Spleen (tissue), 11 donors: ENCODE measurements at regions not wholly inside any gene's neighbourhood (a gene's known extent, or its start where the extent isn't known, plus 50 kb on each side); places are given as distances from the start of the nearest gene placed in this dataset.

Experiments
- DNase-seq: peaks from one replicate; pipeline ENCODE4 v3.0.0-alpha.2; 2020
- H3K27ac ChIP-seq, 8 donors: fragments of 200-600 bp; sonication (generic) in 7 of 8; 1 replicate in 4 of 8; 2 replicates in 4 of 8; pipeline versions ENCODE4 v1.5.0 to v1.8.0; 2016 to 2021; ENCODE audit warnings: inconsistent platforms in 4 of 8, mild to moderate bottlenecking in 4 of 8, moderate library complexity in 1 of 8
- H3K27me3 ChIP-seq, 7 donors: fragments of 200-600 bp; sonication (generic) in 6 of 7; replicated peaks in 1 of 7; 1 replicate in 4 of 7; 2 replicates in 3 of 7; pipeline versions ENCODE4 v1.5.0 to v1.8.0; 2016 to 2021; ENCODE audit warnings: inconsistent platforms in 3 of 7, mild to moderate bottlenecking in 1 of 7
- H3K36me3 ChIP-seq, 6 donors: fragments of 200-600 bp; sonication (generic) in 5 of 6; 1 replicate in 4 of 6; 2 replicates in 2 of 6; pipeline versions ENCODE4 v1.5.0 to v1.8.0; 2016 to 2021; ENCODE audit warnings: inconsistent platforms in 2 of 6
- H3K4me1 ChIP-seq, 6 donors: fragments of 200-600 bp; sonication (generic) in 5 of 6; 1 replicate in 3 of 6; 2 replicates in 3 of 6; pipeline versions ENCODE4 v1.5.0 to v1.8.0; 2016 to 2021; ENCODE audit warnings: inconsistent platforms in 3 of 6
- H3K4me3 ChIP-seq, 8 donors: fragments of 200-600 bp; sonication (generic) in 7 of 8; 1 replicate in 4 of 8; 2 replicates in 4 of 8; pipeline versions ENCODE4 v1.5.0 to v1.8.0; 2016 to 2021; ENCODE audit warnings: inconsistent platforms in 4 of 8, mild to moderate bottlenecking in 4 of 8, moderate library complexity in 2 of 8
- H3K9me3 ChIP-seq, 8 donors: fragments of 200-600 bp; sonication (generic) in 7 of 8; 1 replicate in 4 of 8; 2 replicates in 4 of 8; pipeline versions ENCODE4 v1.5.0 to v1.8.0; 2016 to 2021; ENCODE audit warnings: inconsistent platforms in 4 of 8
- CTCF ChIP-seq, 11 experiments: fragments of 200-600 bp in 7 of 11; fragments of 450-650 bp in 4 of 11; sonication (generic) in 4 of 11; IDR thresholded peaks in 8 of 11; conservative IDR thresholded peaks in 3 of 11; 1 replicate in 7 of 11; 2 replicates in 4 of 11; pipeline versions ENCODE4 v1.4.0 to v1.8.0; 2016 to 2021; ENCODE audit warnings: antibody characterized with exemption in 11 of 11, inconsistent platforms in 4 of 11, mild to moderate bottlenecking in 1 of 11
- POLR2A ChIP-seq, 3 donors: fragments of 450-650 bp; IDR thresholded peaks; one replicate each; pipeline ENCODE4 v1.5.1; 2017; ENCODE audit warnings: antibody characterized with exemption in 3 of 3, mild to moderate bottlenecking in 1 of 3
- POLR2AphosphoS5 ChIP-seq, 3 donors: sonication (generic); formaldehyde crosslinking; IDR thresholded peaks; one replicate each; pipeline ENCODE4 v1.5.1; 2017; ENCODE audit warnings: antibody characterized with exemption in 3 of 3
- WGBS, 5 donors: extraction: QIAGEN DNeasy Blood & Tissue Kit in 3 of 5; methylation state at CpG; one replicate each; pipeline versions ENCODE4 v1.1.5 to v1.1.7; 2013 to 2018; 5-methylcytosine and 5-hydroxymethylcytosine counted together
- intact Hi-C: fragments of 100-400 bp; cut with DNase I; formaldehyde crosslinking; loops from one replicate; pipeline ENCODE4 v1.15.0; 2023; ENCODE audit warnings: low total_unique reads
- donor health status: healthy with polysubstance abuse.
- donor health status: DM: no; HTN: no; CAD: no; lungs with moderate emphysema.
- donor health status: DM: no; HTN: no; CAD: no.
- donor health status: Bipolar disorder and iron deficiency.
- donor health status: healthy.
- donor health status: DM: no; HTN: no; CAD: no.
- donor health status: DM: yes; HTN: yes; CAD: no.

GRCh38 chr5:3268760-3269330 is 326.8 kb upstream of the IRX1 start:
- no peak for DNase-seq
- H3K36me3 ChIP-seq: no peaks in the 10 kb centered on the region
- no peak overlapping the region for H3K27ac ChIP-seq
- H3K9me3 ChIP-seq: peaks cover 0 to 8% (median 0%) of the 10 kb centered on the region in 8 donors
- intact Hi-C loops: no loop called here
- no peaks in the 10 kb centered on the region for H3K4me1 ChIP-seq
- TF ChIP-seq CTCF (IDR thresholded peaks at IDR 0.05 in 8 of 11, conservative IDR thresholded peaks at IDR 0.05 in 3 of 11): no peak
- TF ChIP-seq POLR2AphosphoS5 (IDR thresholded peaks at IDR 0.05): no peak
- TF ChIP-seq POLR2A (IDR thresholded peaks at IDR 0.05): no peak
- peaks cover 0 to 4% (median 0%) of the 10 kb centered on the region in 7 donors for H3K27me3 ChIP-seq
- 60 to 81% (median 79%) methylated on average over 9 of the region's 9 CpGs for WGBS, 5 donors
- no peak overlapping the region for H3K4me3 ChIP-seq

DNA sequence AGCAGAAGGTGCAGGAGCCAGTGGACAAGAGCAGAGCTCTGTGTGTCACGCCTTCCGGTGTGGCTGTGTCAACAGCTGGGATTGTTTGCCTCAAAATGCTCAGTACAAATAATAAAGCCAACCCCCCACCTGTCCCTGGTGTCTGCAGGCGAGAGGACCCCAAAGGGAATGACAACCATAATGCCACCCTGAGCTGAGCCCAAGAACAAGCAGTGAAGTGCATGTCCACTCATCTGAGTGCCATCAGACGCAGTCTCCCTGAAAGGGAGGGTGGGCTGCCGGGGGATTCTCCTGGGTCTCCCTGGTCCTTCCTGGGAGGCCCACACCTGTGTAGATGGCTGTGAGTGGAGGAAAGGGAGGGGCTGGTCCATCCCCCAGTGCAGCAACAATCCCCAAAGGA is 328.8 kb upstream of the IRX1 start:
- H3K27me3 ChIP-seq: no peaks in the 10 kb centered on the region
- intact Hi-C loops: no loop called here
- H3K36me3 ChIP-seq: no peaks in the 10 kb centered on the region
- WGBS, 5 donors: 85 to 93% (median 89%) methylated on average over 5 of the region's 5 CpGs
- no peak overlapping the region for H3K4me3 ChIP-seq
- no peak for DNase-seq
- no peak overlapping the region for H3K27ac ChIP-seq
- TF ChIP-seq POLR2A (IDR thresholded peaks at IDR 0.05) (no peak), CTCF (IDR thresholded peaks at IDR 0.05 in 8 of 11, conservative IDR thresholded peaks at IDR 0.05 in 3 of 11) (no peak), POLR2AphosphoS5 (IDR thresholded peaks at IDR 0.05) (no peak)
- H3K4me1 ChIP-seq: no peaks in the 10 kb centered on the region
- peaks cover 0 to 2% (median 0%) of the 10 kb centered on the region in 8 donors for H3K9me3 ChIP-seq

- no peak for TF ChIP-seq POLR2A (IDR thresholded peaks at IDR 0.05)
- no peak for TF ChIP-seq CTCF (IDR thresholded peaks at IDR 0.05 in 8 of 11, conservative IDR thresholded peaks at IDR 0.05 in 3 of 11)
- no peak for TF ChIP-seq POLR2AphosphoS5 (IDR thresholded peaks at IDR 0.05)
Measured at GRCh38 chr5:3265936-3266335, 329.7 kb upstream of the IRX1 start.

GRCh38 chr5:3265131-3265885 is 330.3 kb upstream of the IRX1 start:
- 63 to 77% (median 70%) methylated on average over 5 of the region's 5 CpGs for WGBS, 5 donors
- Histone ChIP-seq H3K27ac (no peak overlapping the region), H3K9me3 (peaks cover 0 to 16% (median 0%) of the 10 kb centered on the region in 8 donors), H3K4me1 (no peaks in the 10 kb centered on the region), H3K4me3 (no peak overlapping the region), H3K36me3 (no peaks in the 10 kb centered on the region), H3K27me3 (no peaks in the 10 kb centered on the region)
- TF ChIP-seq POLR2A (IDR thresholded peaks at IDR 0.05) (no peak), POLR2AphosphoS5 (IDR thresholded peaks at IDR 0.05) (no peak), CTCF (IDR thresholded peaks at IDR 0.05 in 8 of 11, conservative IDR thresholded peaks at IDR 0.05 in 3 of 11) (no peak)
- no peak for DNase-seq
- intact Hi-C loops: no loop called here

More at GRCh38 chr5:3265936-3266335, 329.7 kb upstream of the IRX1 start:
- no peak overlapping the region for H3K27ac ChIP-seq
- H3K9me3 ChIP-seq: peaks cover 0 to 11% (median 0%) of the 10 kb centered on the region in 8 donors
- H3K4me1 ChIP-seq: no peaks in the 10 kb centered on the region
- H3K4me3 ChIP-seq: no peak overlapping the region
- intact Hi-C loops: no loop called here
- no peaks in the 10 kb centered on the region for H3K27me3 ChIP-seq
- H3K36me3 ChIP-seq: no peaks in the 10 kb centered on the region
- 71 to 81% (median 74%) methylated on average over 6 of the region's 6 CpGs for WGBS, 5 donors
- no peak for DNase-seq
